OCI-LY7 (cell line): ENCODE measurements at regions not wholly inside any gene's neighbourhood (a gene's known extent, or its start where the extent isn't known, plus 50 kb on each side); places are given as distances from the start of the nearest gene placed in this dataset.

ENCODE experiments used
- EZH2phosphoT487 ChIP-seq: fragments of 200-600 bp; sonication (generic); IDR thresholded peaks from 2 replicates; pipeline ENCODE4 v1.6.1; 2018; ENCODE audit warnings: low read depth, borderline replicate concordance, mild to moderate bottlenecking, mixed run types, antibody characterized with exemption, low read length, moderate library complexity, mixed read lengths
- TF ChIP-seq, protein P1 (sequence below): fragments of 200-600 bp; sonication (generic); conservative IDR thresholded peaks from 2 replicates; pipeline ENCODE4 v1.5.1; 2014; ENCODE audit warnings: mild to moderate bottlenecking, antibody characterized with exemption, low read length, moderate library complexity, mixed read lengths

DNA sequence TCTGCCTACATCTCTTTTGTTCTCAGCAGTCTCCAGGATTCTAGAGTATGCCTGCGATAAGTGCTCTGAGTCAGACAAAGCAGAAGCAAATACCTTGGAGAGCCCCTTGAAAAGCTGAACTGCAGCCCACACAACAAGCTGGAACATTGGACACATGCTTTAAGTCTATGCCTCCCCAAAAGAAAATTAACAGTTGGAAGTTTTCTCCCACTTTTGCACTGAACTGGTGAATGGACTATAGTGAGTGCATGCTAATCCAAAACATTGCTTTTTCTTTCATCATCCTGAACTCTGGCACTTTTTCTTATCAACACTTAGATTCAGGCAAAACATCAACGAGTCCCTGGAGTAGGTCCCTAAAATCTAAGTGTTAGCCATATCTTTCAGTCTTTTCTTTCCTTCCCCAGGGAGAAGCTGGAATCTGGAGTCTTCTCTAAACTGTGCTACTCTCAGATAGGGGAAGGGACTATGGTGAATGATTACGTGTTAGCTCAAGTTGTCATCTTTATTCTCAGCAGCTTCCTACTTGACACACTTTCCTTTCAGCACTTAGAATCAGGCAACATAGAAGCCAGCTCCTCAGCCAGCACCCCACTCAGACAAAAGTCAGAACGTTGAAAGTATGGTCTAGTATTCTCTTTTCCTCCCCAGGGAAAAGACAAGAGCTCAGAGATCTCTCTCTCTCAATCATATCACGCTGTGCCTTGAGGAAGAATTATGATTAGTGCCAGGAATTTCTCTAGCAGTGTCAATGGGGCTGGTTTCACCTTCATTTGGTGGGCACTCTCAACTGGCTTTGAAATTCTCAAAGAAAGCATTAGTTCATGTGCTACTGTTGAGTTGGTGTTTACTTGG lies 811.0 kb upstream of the GJE1 start:
- TF ChIP-seq, protein P1, sequence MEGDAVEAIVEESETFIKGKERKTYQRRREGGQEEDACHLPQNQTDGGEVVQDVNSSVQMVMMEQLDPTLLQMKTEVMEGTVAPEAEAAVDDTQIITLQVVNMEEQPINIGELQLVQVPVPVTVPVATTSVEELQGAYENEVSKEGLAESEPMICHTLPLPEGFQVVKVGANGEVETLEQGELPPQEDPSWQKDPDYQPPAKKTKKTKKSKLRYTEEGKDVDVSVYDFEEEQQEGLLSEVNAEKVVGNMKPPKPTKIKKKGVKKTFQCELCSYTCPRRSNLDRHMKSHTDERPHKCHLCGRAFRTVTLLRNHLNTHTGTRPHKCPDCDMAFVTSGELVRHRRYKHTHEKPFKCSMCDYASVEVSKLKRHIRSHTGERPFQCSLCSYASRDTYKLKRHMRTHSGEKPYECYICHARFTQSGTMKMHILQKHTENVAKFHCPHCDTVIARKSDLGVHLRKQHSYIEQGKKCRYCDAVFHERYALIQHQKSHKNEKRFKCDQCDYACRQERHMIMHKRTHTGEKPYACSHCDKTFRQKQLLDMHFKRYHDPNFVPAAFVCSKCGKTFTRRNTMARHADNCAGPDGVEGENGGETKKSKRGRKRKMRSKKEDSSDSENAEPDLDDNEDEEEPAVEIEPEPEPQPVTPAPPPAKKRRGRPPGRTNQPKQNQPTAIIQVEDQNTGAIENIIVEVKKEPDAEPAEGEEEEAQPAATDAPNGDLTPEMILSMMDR = no peak
- no peak for TF ChIP-seq EZH2phosphoT487
